Lower leg skin (tissue), 3 donors: ENCODE measurements at regions not wholly inside any gene's neighbourhood (a gene's known extent, or its start where the extent isn't known, plus 50 kb on each side); places are given as distances from the start of the nearest gene placed in this dataset.

Source experiments
- CTCF ChIP-seq, 3 donors: fragments of 450-650 bp; IDR thresholded peaks; one replicate each; pipeline ENCODE4 v1.5.1; 2016; ENCODE audit warnings: antibody characterized with exemption in 3 of 3, mild to moderate bottlenecking in 3 of 3, moderate library complexity in 2 of 3
- POLR2A ChIP-seq, 2 donors: fragments of 450-650 bp; IDR thresholded peaks; one replicate each; pipeline ENCODE4 v1.6.1; 2016 to 2017; ENCODE audit warnings: antibody characterized with exemption in 2 of 2, mild to moderate bottlenecking in 1 of 2, moderate library complexity in 1 of 2

GRCh38 chr3:72190050-72190449 is 405.1 kb upstream of the PROK2 start:
- TF ChIP-seq POLR2A (IDR thresholded peaks at IDR 0.05) (no peak), CTCF (IDR thresholded peaks at IDR 0.05) (no peak)
